CD4-positive, alpha-beta T cell (primary cell): ENCODE measurements at regions not wholly inside any gene's neighbourhood (a gene's known extent, or its start where the extent isn't known, plus 50 kb on each side); places are given as distances from the start of the nearest gene placed in this dataset.

Experiments
- ATAC-seq: fragments of 200-7000 bp; cut with Tn5 transposase; one replicate; pipeline ENCODE4 v1.10.0; 2022; ENCODE audit warnings: mild to moderate bottlenecking; ENCODE audit not compliant: poor library complexity
- CTCF ChIA-PET: fragments of 350-600 bp; sonication (Branson Sonifier 250); formaldehyde crosslinking; loops from one replicate; lab custom pipeline; 2021; ENCODE audit warnings: antibody characterized with exemption, inconsistent platforms; lab: Charles Lee
- POLR2A ChIA-PET: fragments of 350-600 bp; sonication (Branson Sonifier 250); formaldehyde crosslinking; loops from one replicate; lab custom pipeline; 2021; ENCODE audit warnings: antibody characterized with exemption, inconsistent platforms; lab: Charles Lee
- DNase-seq, 14 experiments: peaks; one replicate each; pipeline ENCODE4 v3.0.0-alpha.2; 2013 to 2020; ENCODE audit warnings: mixed read lengths in 2 of 14
- H3K27ac ChIP-seq, 2 donors: one replicate each; pipeline versions ENCODE4 v1.5.1 to v1.7.0; 2013; ENCODE audit warnings: low read length in 2 of 2, low read depth in 1 of 2, mild to moderate bottlenecking in 1 of 2
- H3K27me3 ChIP-seq, 2 experiments: 1 replicate in 1 of 2; 2 replicates in 1 of 2; pipeline versions ENCODE4 v1.6.1 to v1.7.0; 2013; ENCODE audit warnings: low read length in 2 of 2, control low read depth in 1 of 2, mild to moderate bottlenecking in 1 of 2, moderate library complexity in 1 of 2; ENCODE audit not compliant: insufficient read depth in 2 of 2, control insufficient read depth in 1 of 2
- H3K36me3 ChIP-seq: one replicate; pipeline ENCODE4 v1.6.1; 2013; ENCODE audit warnings: low read length, control low read depth; ENCODE audit not compliant: insufficient read depth
- H3K4me1 ChIP-seq: one replicate; pipeline ENCODE4 v1.6.1; 2013; ENCODE audit warnings: low read length, control low read depth; ENCODE audit not compliant: insufficient read depth
- H3K4me3 ChIP-seq: one replicate; pipeline ENCODE4 v1.5.1; 2013; ENCODE audit warnings: mild to moderate bottlenecking, low read length, moderate library complexity
- H3K9me3 ChIP-seq, 2 experiments: 1 replicate in 1 of 2; 2 replicates in 1 of 2; pipeline versions ENCODE4 v1.6.1 to v1.7.0; 2013; ENCODE audit warnings: low read length in 2 of 2, mild to moderate bottlenecking in 2 of 2, control low read depth in 1 of 2, moderate library complexity in 1 of 2; ENCODE audit not compliant: control insufficient read depth in 1 of 2, insufficient read depth in 1 of 2
- H3K27ac Mint-ChIP-seq: one replicate; pipeline ENCODE4 v1.8.0; 2020; ENCODE audit warnings: mixed read lengths
- H3K27me3 Mint-ChIP-seq: one replicate; pipeline ENCODE4 v1.8.0; 2021; ENCODE audit warnings: mixed read lengths
- H3K36me3 Mint-ChIP-seq: one replicate; pipeline ENCODE4 v1.8.0; 2021; ENCODE audit warnings: low read depth, mixed read lengths
- H3K4me1 Mint-ChIP-seq: one replicate; pipeline ENCODE4 v1.8.0; 2021; ENCODE audit warnings: low read depth, mixed read lengths
- H3K4me3 Mint-ChIP-seq: one replicate; pipeline ENCODE4 v1.8.0; 2020; ENCODE audit warnings: mild to moderate bottlenecking, mixed read lengths
- H3K9me3 Mint-ChIP-seq: one replicate; pipeline ENCODE4 v1.8.0; 2020; ENCODE audit warnings: mixed read lengths
- intact Hi-C, 2 experiments: fragments of 100-400 bp; cut with DNase I in 1 of 2; cut with micrococcal nuclease in 1 of 2; formaldehyde crosslinking; loops; one replicate each; pipeline versions ENCODE4 v1.15.1 to v1.9.0; 2023 to 2025; cut with DNase I, micrococcal nuclease
- TF ChIP-seq, protein P1 (sequence below): fragments of 200-600 bp; IDR thresholded peaks from one replicate; pipeline ENCODE4 v1.8.0; 2022; ENCODE audit warnings: antibody characterized with exemption, mild to moderate bottlenecking

- ChIA-PET CTCF (no interaction called here), POLR2A (no interaction called here)
- intact Hi-C loops = no loop called here
- no peak overlapping the region for H3K4me3 ChIP-seq
- DNase-seq (no peak), ATAC-seq (no peak)
- no peaks in the 10 kb centered on the region for H3K36me3 Mint-ChIP-seq
- no peak overlapping the region for H3K27ac ChIP-seq
- no peak overlapping the region for H3K4me3 Mint-ChIP-seq
- no peaks in the 10 kb centered on the region for H3K27me3 Mint-ChIP-seq
- H3K4me1 Mint-ChIP-seq = no peaks in the 10 kb centered on the region
- TF ChIP-seq, protein P1, sequence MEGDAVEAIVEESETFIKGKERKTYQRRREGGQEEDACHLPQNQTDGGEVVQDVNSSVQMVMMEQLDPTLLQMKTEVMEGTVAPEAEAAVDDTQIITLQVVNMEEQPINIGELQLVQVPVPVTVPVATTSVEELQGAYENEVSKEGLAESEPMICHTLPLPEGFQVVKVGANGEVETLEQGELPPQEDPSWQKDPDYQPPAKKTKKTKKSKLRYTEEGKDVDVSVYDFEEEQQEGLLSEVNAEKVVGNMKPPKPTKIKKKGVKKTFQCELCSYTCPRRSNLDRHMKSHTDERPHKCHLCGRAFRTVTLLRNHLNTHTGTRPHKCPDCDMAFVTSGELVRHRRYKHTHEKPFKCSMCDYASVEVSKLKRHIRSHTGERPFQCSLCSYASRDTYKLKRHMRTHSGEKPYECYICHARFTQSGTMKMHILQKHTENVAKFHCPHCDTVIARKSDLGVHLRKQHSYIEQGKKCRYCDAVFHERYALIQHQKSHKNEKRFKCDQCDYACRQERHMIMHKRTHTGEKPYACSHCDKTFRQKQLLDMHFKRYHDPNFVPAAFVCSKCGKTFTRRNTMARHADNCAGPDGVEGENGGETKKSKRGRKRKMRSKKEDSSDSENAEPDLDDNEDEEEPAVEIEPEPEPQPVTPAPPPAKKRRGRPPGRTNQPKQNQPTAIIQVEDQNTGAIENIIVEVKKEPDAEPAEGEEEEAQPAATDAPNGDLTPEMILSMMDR = no peak
- H3K9me3 Mint-ChIP-seq = no peaks in the 10 kb centered on the region
- no peaks in the 10 kb centered on the region for H3K36me3 ChIP-seq
- H3K27me3 ChIP-seq = no peaks in the 10 kb centered on the region
- no peak overlapping the region for H3K27ac Mint-ChIP-seq
- no peaks in the 10 kb centered on the region for H3K4me1 ChIP-seq
- H3K9me3 ChIP-seq = no peaks in the 10 kb centered on the region
Observed at GRCh38 chr12:67390273-67390672, 121.1 kb downstream of the CAND1 start.

DNA sequence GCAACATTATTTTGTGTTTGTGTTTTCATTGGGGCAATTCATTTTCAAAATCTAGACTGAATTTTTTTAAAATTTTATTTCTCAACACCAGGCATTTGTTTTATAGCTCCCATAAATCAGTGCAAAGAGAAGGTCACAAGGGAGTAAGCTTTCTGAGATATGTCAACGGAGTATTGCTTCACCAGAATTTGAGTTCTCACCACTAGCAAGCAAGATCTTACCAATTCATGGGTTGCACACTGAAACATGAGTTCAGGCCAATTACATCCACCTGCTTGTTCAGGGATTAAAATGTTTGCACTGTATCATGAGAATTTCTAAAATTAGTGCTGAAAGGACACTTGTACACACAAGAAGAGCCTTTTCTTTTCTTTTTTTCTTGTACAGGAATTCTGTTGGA lies 121.9 kb downstream of the CAND1 start:
- Mint-ChIP-seq H3K27me3 (no peaks in the 10 kb centered on the region), H3K4me1 (no peaks in the 10 kb centered on the region), H3K36me3 (no peaks in the 10 kb centered on the region), H3K4me3 (no peak overlapping the region), H3K9me3 (no peaks in the 10 kb centered on the region), H3K27ac (no peak overlapping the region)
- ChIA-PET CTCF (no interaction called here), POLR2A (no interaction called here)
- ATAC-seq (no peak), DNase-seq (no peak)
- Histone ChIP-seq H3K27me3 (no peaks in the 10 kb centered on the region), H3K9me3 (no peaks in the 10 kb centered on the region), H3K27ac (no peak overlapping the region), H3K4me1 (no peaks in the 10 kb centered on the region), H3K36me3 (no peaks in the 10 kb centered on the region), H3K4me3 (no peak overlapping the region)
- TF ChIP-seq, protein P1 = no peak
- intact Hi-C loops = no loop called here

DNA sequence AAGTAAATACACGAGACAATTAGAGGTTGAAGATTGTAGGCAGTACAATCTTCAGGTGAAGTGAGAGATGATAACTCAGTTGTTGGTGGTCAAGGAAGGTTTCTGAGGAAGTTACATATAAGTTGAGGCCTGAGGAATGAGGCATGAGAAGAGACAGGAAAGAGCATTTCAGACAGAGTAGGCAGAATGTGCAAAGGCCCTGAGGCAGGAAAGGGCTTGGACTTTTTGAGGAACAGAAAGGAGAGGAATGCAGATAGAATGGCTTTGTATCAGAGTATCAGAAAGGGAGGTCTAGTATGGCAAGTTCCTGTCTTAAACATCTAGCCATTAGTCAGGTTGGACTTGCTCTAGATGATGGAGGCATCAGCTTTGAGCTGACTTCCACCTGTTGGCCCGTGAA lies 122.5 kb downstream of the CAND1 start:
- H3K27me3 Mint-ChIP-seq = no peaks in the 10 kb centered on the region
- H3K9me3 Mint-ChIP-seq = no peaks in the 10 kb centered on the region
- TF ChIP-seq, protein P1 = no peak
- Histone ChIP-seq H3K9me3 (no peaks in the 10 kb centered on the region), H3K36me3 (no peaks in the 10 kb centered on the region), H3K4me1 (no peaks in the 10 kb centered on the region), H3K4me3 (no peak overlapping the region), H3K27ac (no peak overlapping the region), H3K27me3 (no peaks in the 10 kb centered on the region)
- no peaks in the 10 kb centered on the region for H3K4me1 Mint-ChIP-seq
- intact Hi-C loops = no loop called here
- H3K4me3 Mint-ChIP-seq = no peak overlapping the region
- ATAC-seq (no peak), DNase-seq (no peak)
- H3K36me3 Mint-ChIP-seq = no peaks in the 10 kb centered on the region
- CTCF ChIA-PET = no interaction called here
- POLR2A ChIA-PET = no interaction called here
- H3K27ac Mint-ChIP-seq = no peak overlapping the region
